Cardiac fibroblast (primary cell): ENCODE measurements at regions not wholly inside any gene's neighbourhood (a gene's known extent, or its start where the extent isn't known, plus 50 kb on each side); places are given as distances from the start of the nearest gene placed in this dataset.

Experiments
- DNase-seq, 2 donors: peaks; one replicate each; pipeline versions ENCODE4 v3.0.0 to v3.0.0-alpha.2; 2010; ENCODE audit warnings: low read depth in 2 of 2
- H3K4me3 ChIP-seq, 2 donors: replicated peaks in 1 of 2; 1 replicate in 1 of 2; 2 replicates in 1 of 2; pipeline ENCODE4 v1.5.1; 2011; ENCODE audit warnings: low read depth in 2 of 2, low read length in 2 of 2, mild to moderate bottlenecking in 2 of 2, moderate library complexity in 1 of 2
- TF ChIP-seq, protein P1 (sequence below): IDR thresholded peaks from one replicate; pipeline ENCODE4 v1.5.1; 2011; ENCODE audit warnings: low read depth, mild to moderate bottlenecking, low read length, inconsistent platforms

DNA sequence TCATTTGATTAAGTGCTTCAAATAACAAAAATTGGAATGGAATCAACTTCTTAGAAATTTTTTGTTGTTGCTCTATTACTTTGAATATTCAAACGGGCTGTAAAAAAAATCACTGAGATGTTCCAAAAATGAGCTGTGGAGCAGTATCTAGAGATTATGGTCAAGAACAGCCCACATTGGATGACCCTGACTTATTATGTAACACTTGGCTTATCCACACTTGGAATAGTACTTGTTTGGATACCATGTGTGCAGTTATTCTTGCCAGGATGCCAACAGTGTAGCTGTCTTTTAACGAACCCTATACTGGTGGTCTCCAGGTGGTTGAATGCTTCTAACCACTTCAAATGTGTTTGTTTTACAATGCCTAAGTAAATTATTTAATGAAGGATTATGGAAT is 64.9 kb upstream of the CAMK2D start:
- peak; percentile 9 to 31 for DNase-seq
- TF ChIP-seq, protein P1, sequence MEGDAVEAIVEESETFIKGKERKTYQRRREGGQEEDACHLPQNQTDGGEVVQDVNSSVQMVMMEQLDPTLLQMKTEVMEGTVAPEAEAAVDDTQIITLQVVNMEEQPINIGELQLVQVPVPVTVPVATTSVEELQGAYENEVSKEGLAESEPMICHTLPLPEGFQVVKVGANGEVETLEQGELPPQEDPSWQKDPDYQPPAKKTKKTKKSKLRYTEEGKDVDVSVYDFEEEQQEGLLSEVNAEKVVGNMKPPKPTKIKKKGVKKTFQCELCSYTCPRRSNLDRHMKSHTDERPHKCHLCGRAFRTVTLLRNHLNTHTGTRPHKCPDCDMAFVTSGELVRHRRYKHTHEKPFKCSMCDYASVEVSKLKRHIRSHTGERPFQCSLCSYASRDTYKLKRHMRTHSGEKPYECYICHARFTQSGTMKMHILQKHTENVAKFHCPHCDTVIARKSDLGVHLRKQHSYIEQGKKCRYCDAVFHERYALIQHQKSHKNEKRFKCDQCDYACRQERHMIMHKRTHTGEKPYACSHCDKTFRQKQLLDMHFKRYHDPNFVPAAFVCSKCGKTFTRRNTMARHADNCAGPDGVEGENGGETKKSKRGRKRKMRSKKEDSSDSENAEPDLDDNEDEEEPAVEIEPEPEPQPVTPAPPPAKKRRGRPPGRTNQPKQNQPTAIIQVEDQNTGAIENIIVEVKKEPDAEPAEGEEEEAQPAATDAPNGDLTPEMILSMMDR: no peak
- no peak overlapping the region for H3K4me3 ChIP-seq

DNA sequence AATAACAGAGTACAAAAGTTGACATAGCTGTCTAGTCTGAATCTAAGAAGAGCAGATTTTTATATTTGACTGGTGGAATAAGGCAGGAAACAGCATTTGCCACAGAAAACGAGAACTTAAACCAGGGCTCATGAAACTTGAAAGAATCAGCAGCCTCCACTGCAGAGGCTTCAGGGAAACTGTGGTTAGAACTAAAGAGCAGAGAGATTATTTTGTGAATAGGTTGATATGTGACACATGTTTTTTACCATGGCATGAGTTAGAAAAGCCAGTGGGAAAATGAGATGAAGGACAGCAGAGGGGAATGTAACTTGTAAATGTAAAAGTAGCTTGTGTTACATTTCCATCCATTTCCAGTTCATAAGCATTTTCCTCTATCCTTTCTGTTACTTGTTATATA is 63.7 kb upstream of the CAMK2D start:
- TF ChIP-seq, protein P1: no peak
- no peak overlapping the region for H3K4me3 ChIP-seq
- no peak for DNase-seq

DNA sequence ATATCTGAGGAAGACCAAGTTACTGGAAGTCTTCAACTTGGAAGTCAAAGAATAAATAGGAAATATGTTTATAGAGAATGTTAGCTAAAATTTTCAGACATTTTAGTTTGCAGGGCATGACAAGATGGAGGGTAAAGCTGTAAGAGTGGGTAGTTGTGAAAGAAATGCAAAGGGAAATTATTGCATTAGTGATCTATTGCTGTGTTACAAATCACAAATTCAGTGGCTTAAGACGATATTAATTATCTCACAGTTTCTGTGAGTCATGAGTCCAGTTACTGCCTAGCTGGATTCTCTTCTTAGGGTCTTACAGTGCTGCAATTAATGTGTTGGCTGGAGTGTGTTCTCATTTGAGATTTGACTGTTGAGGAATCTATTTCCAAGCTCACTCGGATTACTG is 62.9 kb upstream of the CAMK2D start:
- TF ChIP-seq, protein P1: no peak
- H3K4me3 ChIP-seq: no peak overlapping the region
- DNase-seq: no peak

DNA sequence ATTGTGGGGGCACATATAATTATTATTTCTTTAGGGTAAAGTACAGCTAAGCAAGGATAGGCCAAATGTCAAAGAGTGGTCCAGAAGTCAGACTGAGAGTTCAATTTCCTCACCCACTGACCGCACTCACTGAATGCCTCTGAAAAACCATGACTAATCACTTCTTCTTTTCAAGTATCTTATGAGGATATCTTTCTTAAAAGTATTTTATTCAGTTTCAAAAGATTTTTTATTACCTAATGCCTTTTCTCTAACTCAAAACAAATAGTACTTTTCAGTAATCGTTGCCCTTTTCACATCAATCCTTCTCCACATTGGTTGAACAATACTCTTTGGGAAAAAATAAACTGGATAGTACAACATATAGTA is 61.7 kb upstream of the CAMK2D start:
- DNase-seq: peak in 1 of 2 donors; percentile 33
- H3K4me3 ChIP-seq: no peak overlapping the region

DNA sequence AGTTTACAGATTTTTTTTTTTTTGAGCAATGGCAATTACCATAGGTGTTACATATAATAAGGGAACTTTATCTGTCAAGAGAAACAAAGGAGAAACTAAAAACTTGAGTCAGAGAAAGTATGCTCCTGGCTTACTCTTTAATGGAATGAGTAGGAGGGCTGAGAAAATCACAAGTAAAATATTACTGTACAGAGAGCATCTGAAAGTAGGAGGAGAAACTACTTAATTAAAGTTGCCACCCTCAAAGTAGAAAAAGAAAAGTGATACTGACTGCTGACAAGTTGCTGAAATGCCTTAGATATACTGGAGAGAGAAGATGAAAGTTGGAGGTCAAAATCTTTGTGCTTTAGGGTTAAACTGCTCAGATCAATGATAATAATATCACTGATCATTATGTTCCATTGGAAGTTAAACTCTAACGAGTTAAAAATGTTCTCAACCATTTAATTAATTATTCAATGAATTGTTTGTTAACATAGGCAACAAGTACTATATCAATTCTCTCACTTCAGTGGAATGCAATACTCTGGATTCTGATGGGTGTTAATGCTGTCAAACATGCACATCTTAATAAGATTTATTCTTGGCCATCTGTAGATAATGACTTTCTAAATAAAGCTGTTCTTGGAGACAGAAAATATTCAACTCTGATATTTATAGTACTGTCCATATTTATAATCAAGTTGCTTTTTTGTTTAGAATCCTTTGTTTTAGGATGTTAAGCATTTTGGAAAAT is 61.2 kb upstream of the CAMK2D start:
- no peak for DNase-seq
- no peak overlapping the region for H3K4me3 ChIP-seq
- TF ChIP-seq, protein P1: no peak

More for the DNA sequence above, 61.7 kb upstream of the CAMK2D start:
- TF ChIP-seq, protein P1: no peak

DNA sequence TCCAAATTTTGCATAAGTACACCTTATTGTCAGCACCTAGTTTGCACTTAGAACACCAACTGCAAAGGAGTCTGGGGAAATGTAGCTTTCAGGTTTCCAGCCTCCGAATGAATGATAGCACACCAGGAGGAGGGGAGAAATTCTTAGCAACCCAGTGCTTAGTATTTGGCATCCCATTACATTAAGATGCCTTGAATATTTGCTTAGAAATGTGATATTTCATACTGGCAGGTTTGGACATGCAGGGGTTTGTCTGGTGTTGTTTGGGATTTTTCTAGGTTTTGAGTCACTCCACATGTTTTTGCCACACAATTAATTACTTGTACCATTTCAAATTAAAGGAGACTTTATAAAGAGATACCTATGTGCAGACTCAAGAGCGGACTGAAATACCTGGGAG is 60.3 kb upstream of the CAMK2D start:
- H3K4me3 ChIP-seq: no peak overlapping the region
- no peak for DNase-seq
- TF ChIP-seq, protein P1: no peak

DNA sequence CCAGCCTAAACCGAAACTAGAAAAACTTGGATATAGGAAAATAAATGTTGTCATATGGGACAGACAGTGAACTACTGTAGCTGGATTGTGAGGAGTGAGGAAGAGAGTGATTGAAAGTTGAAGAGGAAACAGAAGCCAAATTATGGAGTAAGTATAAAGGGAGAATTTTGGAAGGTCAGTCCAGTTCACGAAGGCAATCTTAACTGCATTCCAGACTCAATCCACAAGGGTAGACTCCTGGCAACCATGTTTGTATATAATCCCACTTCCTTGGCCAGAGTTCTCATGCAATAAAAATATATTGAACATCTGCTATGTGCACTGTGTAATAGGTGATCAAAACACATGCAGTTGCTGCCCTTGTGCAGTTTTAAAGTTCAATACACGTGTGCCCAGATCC is 58.6 kb upstream of the CAMK2D start:
- H3K4me3 ChIP-seq: no peak overlapping the region
- TF ChIP-seq, protein P1: no peak
- no peak for DNase-seq
